AG09309 (cell line): ENCODE measurements at regions not wholly inside any gene's neighbourhood (a gene's known extent, or its start where the extent isn't known, plus 50 kb on each side); places are given as distances from the start of the nearest gene placed in this dataset.

Source experiments
- DNase-seq: peaks from one replicate; pipeline ENCODE4 v3.0.0-alpha.2; 2010; ENCODE audit warnings: low read depth
- H3K4me3 ChIP-seq: 2 replicates; pipeline ENCODE4 v1.5.1; 2011; ENCODE audit warnings: mild to moderate bottlenecking, low read depth, low read length, moderate library complexity; ENCODE audit not compliant: control insufficient read depth
- CTCF ChIP-seq: IDR thresholded peaks from 2 replicates; pipeline ENCODE4 v1.5.1; 2011; ENCODE audit warnings: mild to moderate bottlenecking, low read depth, low read length, inconsistent platforms; ENCODE audit not compliant: insufficient read depth, control insufficient read depth; ENCODE audit errors: missing control alignments

DNA sequence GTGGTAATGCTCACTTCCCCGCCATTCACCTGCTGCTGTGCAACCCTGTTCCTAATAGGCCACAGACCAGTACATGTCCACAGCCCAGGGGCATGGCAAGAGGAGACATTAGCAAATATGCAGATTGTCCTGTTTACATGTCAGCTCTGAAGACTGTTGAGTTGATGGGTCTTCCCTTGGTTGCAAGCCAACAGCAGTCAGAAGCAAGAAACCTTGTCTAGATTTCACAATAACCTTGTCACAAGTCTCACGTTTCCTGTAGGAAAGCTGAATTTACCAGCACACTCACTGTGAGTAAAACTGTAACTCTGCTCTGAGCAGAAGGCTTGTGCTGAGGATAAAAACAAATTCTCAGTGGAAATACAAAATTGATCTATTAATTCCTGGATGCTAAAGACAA is 195.1 kb downstream of the HLX start:
- DNase-seq: no peak
- TF ChIP-seq CTCF: no peak
- H3K4me3 ChIP-seq: no peak overlapping the region

DNA sequence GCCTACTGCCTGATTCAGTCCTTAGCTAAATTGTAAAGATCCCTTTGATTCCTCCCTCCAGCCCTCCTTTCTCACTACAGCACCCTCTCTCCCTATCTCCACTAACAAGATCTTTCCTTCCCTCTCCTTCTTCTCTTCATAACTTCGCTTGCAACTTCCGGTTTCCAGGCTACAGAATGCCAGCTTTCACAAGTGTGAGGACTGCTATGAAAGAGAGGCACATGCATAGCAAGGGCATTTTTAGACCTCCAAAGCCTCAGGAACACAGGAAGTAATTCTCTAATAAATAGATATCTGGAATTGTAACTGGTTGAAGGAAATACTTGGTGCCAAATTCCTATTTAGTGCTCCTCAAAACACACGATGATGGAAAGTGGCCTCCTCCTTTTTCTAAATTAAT is 196.7 kb downstream of the HLX start:
- H3K4me3 ChIP-seq: no peak overlapping the region
- no peak for TF ChIP-seq CTCF
- no peak for DNase-seq

DNA sequence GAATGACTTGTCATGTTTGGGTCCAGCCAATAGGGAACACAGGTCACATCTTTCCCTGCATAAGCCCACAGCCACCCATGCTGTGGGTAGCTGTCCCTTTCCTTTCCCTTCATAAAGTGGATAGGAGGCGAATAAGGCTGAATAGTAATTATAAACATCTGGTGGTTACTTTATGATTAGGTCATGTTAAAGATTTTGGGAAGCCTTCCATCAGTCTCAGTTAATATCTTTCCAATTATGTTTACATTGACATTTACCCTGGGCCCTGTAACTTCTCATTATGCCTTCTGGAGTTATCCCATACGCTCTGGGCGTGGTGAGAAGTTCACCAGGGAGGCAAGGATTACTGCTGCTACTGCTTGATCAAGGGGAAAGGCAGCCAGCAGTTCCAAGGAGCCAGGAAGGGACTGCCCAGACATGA is 197.2 kb downstream of the HLX start:
- H3K4me3 ChIP-seq: no peak overlapping the region
- no peak for DNase-seq
- no peak for TF ChIP-seq CTCF

- H3K4me3 ChIP-seq: no peak overlapping the region
- DNase-seq: no peak
- TF ChIP-seq CTCF: no peak
These were observed 199.2 kb downstream of the HLX start for GRCh38 chr1:221078260-221078965.

DNA sequence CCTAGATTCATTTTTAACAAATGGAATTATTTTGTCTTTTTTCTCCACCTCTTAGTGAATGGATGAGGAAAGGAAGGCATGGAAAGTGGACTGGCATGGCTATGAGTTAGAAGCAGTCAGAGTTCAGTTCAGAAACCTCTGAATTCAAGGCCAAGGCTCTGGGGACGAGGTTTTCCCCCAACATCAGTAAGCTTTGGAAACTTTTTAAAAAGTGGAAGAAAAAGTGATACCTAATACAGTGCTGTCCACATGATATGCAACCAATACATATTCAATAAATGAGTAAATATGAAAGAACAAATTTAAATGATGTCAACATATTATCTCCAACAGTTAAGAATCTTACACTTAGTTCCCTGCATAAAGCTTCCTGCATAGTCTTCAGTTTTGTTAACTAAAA is 204.7 kb downstream of the HLX start:
- no peak overlapping the region for H3K4me3 ChIP-seq
- no peak for DNase-seq
- no peak for TF ChIP-seq CTCF

- no peak overlapping the region for H3K4me3 ChIP-seq
- TF ChIP-seq CTCF: no peak
- no peak for DNase-seq
These were observed 205.4 kb downstream of the HLX start for GRCh38 chr1:221084681-221085080.
